GM12892 (cell line): ENCODE measurements at regions not wholly inside any gene's neighbourhood (a gene's known extent, or its start where the extent isn't known, plus 50 kb on each side); places are given as distances from the start of the nearest gene placed in this dataset.

Experiments used
- POLR2A ChIP-seq: IDR thresholded peaks from 2 replicates; pipeline ENCODE4 v1.6.1; 2011; ENCODE audit warnings: low read depth, low read length, control low read depth
- POLR2AphosphoS5 ChIP-seq: IDR thresholded peaks from 2 replicates; pipeline ENCODE4 v1.6.1; 2011; ENCODE audit warnings: low read depth, low read length, control low read depth
- TAF1 ChIP-seq: IDR thresholded peaks from 2 replicates; pipeline ENCODE4 v1.6.1; 2011; ENCODE audit warnings: low read depth, mild to moderate bottlenecking, control low read depth, low read length, borderline replicate concordance

- no peak for TF ChIP-seq POLR2AphosphoS5
- TF ChIP-seq POLR2A: no peak
- no peak for TF ChIP-seq TAF1
These were observed 253.9 kb downstream of the ZIC4 start for GRCh38 chr3:147152476-147152875.
